Sigmoid colon (tissue), 6 donors: ENCODE measurements at regions not wholly inside any gene's neighbourhood (a gene's known extent, or its start where the extent isn't known, plus 50 kb on each side); places are given as distances from the start of the nearest gene placed in this dataset.

Experiments
- DNase-seq: peaks from one replicate; pipeline ENCODE4 v3.0.0-alpha.2; 2019
- H3K27ac ChIP-seq, 4 donors: fragments of 200-600 bp; sonication (generic); one replicate each; pipeline ENCODE4 v1.5.1; 2016 to 2019; ENCODE audit warnings: mild to moderate bottlenecking in 1 of 4
- H3K27me3 ChIP-seq, 3 donors: fragments of 200-600 bp; sonication (generic); one replicate each; pipeline ENCODE4 v1.5.1; 2019; ENCODE audit warnings: mild to moderate bottlenecking in 1 of 3
- H3K36me3 ChIP-seq, 4 donors: fragments of 200-600 bp; sonication (generic); one replicate each; pipeline ENCODE4 v1.5.1; 2016 to 2019
- H3K4me1 ChIP-seq, 4 donors: fragments of 200-600 bp; sonication (generic); one replicate each; pipeline ENCODE4 v1.5.1; 2017 to 2019
- H3K4me3 ChIP-seq, 4 donors: fragments of 200-600 bp; sonication (generic); one replicate each; pipeline ENCODE4 v1.5.1; 2017 to 2019; ENCODE audit warnings: mild to moderate bottlenecking in 2 of 4, moderate library complexity in 1 of 4
- H3K9me3 ChIP-seq, 4 donors: fragments of 200-600 bp in 3 of 4; sonication (generic) in 3 of 4; one replicate each; pipeline versions ENCODE4 v1.5.1 to v1.6.1; 2013 to 2019
- EP300 ChIP-seq, 4 donors: sonication (generic); formaldehyde crosslinking; IDR thresholded peaks; one replicate each; pipeline ENCODE4 v1.6.1; 2017; ENCODE audit warnings: antibody characterized with exemption in 4 of 4
- POLR2A ChIP-seq, 2 donors: fragments of 450-650 bp; IDR thresholded peaks; one replicate each; pipeline ENCODE4 v1.6.1; 2016; ENCODE audit warnings: antibody characterized with exemption in 2 of 2, mild to moderate bottlenecking in 2 of 2, moderate library complexity in 2 of 2
- POLR2AphosphoS5 ChIP-seq, 4 donors: sonication (generic); formaldehyde crosslinking; IDR thresholded peaks; one replicate each; pipeline ENCODE4 v1.6.1; 2017; ENCODE audit warnings: antibody characterized with exemption in 4 of 4
- WGBS, 2 donors: extraction: QIAGEN DNeasy Blood & Tissue Kit; methylation state at CpG; one replicate each; pipeline ENCODE4 v1.1.7; 2013; 5-methylcytosine and 5-hydroxymethylcytosine counted together
- intact Hi-C: fragments of 100-400 bp; cut with DNase I; formaldehyde crosslinking; loops from one replicate; pipeline ENCODE4 v1.15.1; 2023
- TF ChIP-seq, protein P1 (sequence below), 4 experiments: fragments of 450-650 bp in 3 of 4; fragments of 200-600 bp in 1 of 4; IDR thresholded peaks; one replicate each; pipeline ENCODE4 v1.5.1; 2016 to 2019; ENCODE audit warnings: antibody characterized with exemption in 4 of 4, mild to moderate bottlenecking in 3 of 4, moderate library complexity in 2 of 4
- donor health status: healthy with polysubstance abuse.
- donor health status: healthy.

DNA sequence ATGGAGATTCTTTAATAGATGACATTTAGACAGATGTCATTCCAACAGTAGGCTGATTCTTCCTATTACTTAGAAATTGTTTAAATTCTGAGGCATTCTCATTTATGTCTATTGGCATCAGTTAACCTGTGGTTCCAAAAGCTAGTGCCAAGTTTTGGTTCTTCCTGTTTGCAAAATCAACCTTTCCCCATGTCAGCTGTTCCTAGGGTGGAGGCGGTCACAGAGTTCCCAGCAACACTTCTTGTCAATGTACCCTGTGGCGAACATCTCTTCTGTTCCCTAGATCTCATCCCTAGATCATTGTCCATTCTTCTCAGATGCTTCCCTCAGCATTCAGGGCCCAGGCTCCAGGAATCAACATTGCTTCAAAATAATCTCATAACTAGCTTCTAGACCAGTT lies 140.9 kb downstream of the PHLDA1 start:
- H3K36me3 ChIP-seq = no peaks in the 10 kb centered on the region
- no peak for DNase-seq
- no peak for TF ChIP-seq POLR2AphosphoS5 (IDR thresholded peaks at IDR 0.05)
- no peak for TF ChIP-seq POLR2A (IDR thresholded peaks at IDR 0.05)
- TF ChIP-seq EP300 (IDR thresholded peaks at IDR 0.05) = no peak
- TF ChIP-seq, protein P1, sequence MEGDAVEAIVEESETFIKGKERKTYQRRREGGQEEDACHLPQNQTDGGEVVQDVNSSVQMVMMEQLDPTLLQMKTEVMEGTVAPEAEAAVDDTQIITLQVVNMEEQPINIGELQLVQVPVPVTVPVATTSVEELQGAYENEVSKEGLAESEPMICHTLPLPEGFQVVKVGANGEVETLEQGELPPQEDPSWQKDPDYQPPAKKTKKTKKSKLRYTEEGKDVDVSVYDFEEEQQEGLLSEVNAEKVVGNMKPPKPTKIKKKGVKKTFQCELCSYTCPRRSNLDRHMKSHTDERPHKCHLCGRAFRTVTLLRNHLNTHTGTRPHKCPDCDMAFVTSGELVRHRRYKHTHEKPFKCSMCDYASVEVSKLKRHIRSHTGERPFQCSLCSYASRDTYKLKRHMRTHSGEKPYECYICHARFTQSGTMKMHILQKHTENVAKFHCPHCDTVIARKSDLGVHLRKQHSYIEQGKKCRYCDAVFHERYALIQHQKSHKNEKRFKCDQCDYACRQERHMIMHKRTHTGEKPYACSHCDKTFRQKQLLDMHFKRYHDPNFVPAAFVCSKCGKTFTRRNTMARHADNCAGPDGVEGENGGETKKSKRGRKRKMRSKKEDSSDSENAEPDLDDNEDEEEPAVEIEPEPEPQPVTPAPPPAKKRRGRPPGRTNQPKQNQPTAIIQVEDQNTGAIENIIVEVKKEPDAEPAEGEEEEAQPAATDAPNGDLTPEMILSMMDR (IDR thresholded peaks at IDR 0.05) = no peak
- no peaks in the 10 kb centered on the region for H3K4me1 ChIP-seq
- no peaks in the 10 kb centered on the region for H3K9me3 ChIP-seq
- intact Hi-C loops = no loop called here
- H3K27me3 ChIP-seq = no peaks in the 10 kb centered on the region
- no peak overlapping the region for H3K27ac ChIP-seq
- 84 to 89% methylated on average over 2 of the region's 2 CpGs for WGBS, 2 donors
- no peak overlapping the region for H3K4me3 ChIP-seq

DNA sequence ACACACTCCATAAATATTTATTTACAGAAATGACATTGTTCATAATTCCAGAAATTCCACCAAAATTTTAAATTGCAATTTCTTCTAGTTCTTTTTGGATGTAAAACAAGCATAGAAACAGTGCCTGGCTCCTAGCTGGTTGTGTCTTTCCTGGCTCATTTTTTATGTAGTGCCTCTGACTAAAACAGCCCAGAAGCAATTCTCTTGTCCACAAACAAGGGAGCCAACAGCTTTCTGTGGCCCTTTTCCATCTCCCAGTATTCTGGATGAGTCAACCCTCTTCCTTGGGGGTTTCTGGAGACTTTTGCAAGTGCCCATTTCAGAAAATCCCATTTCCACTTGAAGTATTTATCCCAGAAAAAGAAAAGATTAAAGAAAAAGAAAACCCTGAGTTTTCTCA lies 141.4 kb downstream of the PHLDA1 start:
- no peaks in the 10 kb centered on the region for H3K27me3 ChIP-seq
- TF ChIP-seq EP300 (IDR thresholded peaks at IDR 0.05) (no peak), POLR2AphosphoS5 (IDR thresholded peaks at IDR 0.05) (no peak), POLR2A (IDR thresholded peaks at IDR 0.05) (no peak)
- TF ChIP-seq, protein P1 (IDR thresholded peaks at IDR 0.05) = no peak
- no peaks in the 10 kb centered on the region for H3K9me3 ChIP-seq
- no peak for DNase-seq
- no peaks in the 10 kb centered on the region for H3K4me1 ChIP-seq
- intact Hi-C loops = no loop called here
- H3K4me3 ChIP-seq = no peak overlapping the region
- no peaks in the 10 kb centered on the region for H3K36me3 ChIP-seq
- no peak overlapping the region for H3K27ac ChIP-seq

DNA sequence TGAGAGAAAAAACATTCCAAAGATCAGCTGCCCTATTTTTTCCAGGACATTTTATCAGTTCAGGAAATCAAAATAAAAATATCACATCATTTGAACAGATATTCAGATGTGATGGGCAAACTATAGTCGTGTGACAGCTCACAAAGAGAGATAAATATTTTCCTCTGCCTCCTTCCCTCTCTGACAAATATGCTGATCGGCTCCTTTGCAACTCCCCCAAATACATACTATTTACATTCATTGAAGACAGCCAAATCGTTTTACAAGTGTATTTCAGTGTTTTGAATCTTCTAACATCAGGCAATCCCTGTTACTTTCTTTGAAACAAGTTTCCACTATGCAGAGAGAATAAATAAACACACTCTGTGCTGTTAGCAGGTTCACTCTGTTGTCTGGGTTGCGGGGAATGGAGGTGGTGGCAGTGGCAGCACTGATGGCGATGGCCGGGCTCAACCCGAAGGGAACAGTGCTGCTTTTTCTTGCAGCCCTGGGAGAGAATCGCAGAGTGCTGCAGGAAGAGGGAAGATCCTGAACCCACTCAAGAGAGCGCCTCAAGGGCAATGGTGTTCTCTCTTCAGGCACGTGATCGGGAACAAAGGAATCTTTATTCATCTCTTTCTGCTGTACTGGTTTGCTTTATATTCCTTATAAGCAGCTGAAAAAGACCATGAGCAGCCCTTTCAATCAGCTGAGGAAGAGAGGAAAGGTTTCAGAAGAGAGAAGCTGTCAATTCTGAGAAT lies 142.5 kb downstream of the PHLDA1 start:
- TF ChIP-seq, protein P1 (IDR thresholded peaks at IDR 0.05) = no peak
- no peak for TF ChIP-seq EP300 (IDR thresholded peaks at IDR 0.05)
- TF ChIP-seq POLR2A (IDR thresholded peaks at IDR 0.05) = no peak
- DNase-seq = no peak
- Histone ChIP-seq H3K4me1 (no peaks in the 10 kb centered on the region), H3K4me3 (no peak overlapping the region), H3K36me3 (no peaks in the 10 kb centered on the region), H3K27ac (no peak overlapping the region), H3K9me3 (no peaks in the 10 kb centered on the region), H3K27me3 (no peaks in the 10 kb centered on the region)
- WGBS, 2 donors = 26 to 55% methylated on average over 11 of the region's 11 CpGs
- intact Hi-C loops = no loop called here

GRCh38 chr12:75888399-75888798 lies 143.2 kb downstream of the PHLDA1 start:
- no peaks in the 10 kb centered on the region for H3K4me1 ChIP-seq
- intact Hi-C loops = no loop called here
- TF ChIP-seq, protein P1 (IDR thresholded peaks at IDR 0.05) = no peak
- no peak for TF ChIP-seq POLR2A (IDR thresholded peaks at IDR 0.05)
- TF ChIP-seq POLR2AphosphoS5 (IDR thresholded peaks at IDR 0.05) = no peak
- TF ChIP-seq EP300 (IDR thresholded peaks at IDR 0.05) = no peak
- no peak overlapping the region for H3K4me3 ChIP-seq
- H3K9me3 ChIP-seq = no peaks in the 10 kb centered on the region
- H3K36me3 ChIP-seq = no peaks in the 10 kb centered on the region
- no peak for DNase-seq
- no peaks in the 10 kb centered on the region for H3K27me3 ChIP-seq
- no peak overlapping the region for H3K27ac ChIP-seq

GRCh38 chr12:75887979-75888378 lies 143.6 kb downstream of the PHLDA1 start:
- WGBS, 2 donors = 40 to 86% methylated on average over 1 of the region's 1 CpG
- DNase-seq = no peak

More at GRCh38 chr12:75887979-75888378, 143.6 kb downstream of the PHLDA1 start:
- intact Hi-C loops = no loop called here
- Histone ChIP-seq H3K4me1 (no peaks in the 10 kb centered on the region), H3K9me3 (no peaks in the 10 kb centered on the region), H3K4me3 (no peak overlapping the region), H3K27me3 (no peaks in the 10 kb centered on the region), H3K36me3 (no peaks in the 10 kb centered on the region), H3K27ac (no peak overlapping the region)
- TF ChIP-seq EP300 (IDR thresholded peaks at IDR 0.05) = no peak
- TF ChIP-seq POLR2AphosphoS5 (IDR thresholded peaks at IDR 0.05) = no peak
- TF ChIP-seq, protein P1 (IDR thresholded peaks at IDR 0.05) = no peak
- no peak for TF ChIP-seq POLR2A (IDR thresholded peaks at IDR 0.05)
